Suprapubic skin (tissue), 4 donors: ENCODE measurements at regions not wholly inside any gene's neighbourhood (a gene's known extent, or its start where the extent isn't known, plus 50 kb on each side); places are given as distances from the start of the nearest gene placed in this dataset.

Experiments used
- CTCF ChIP-seq, 2 donors: fragments of 200-600 bp in 1 of 2; fragments of 450-650 bp in 1 of 2; sonication (generic) in 1 of 2; IDR thresholded peaks; one replicate each; pipeline ENCODE4 v1.5.1; 2016 to 2019; ENCODE audit warnings: antibody characterized with exemption in 2 of 2, mild to moderate bottlenecking in 1 of 2, moderate library complexity in 1 of 2
- EP300 ChIP-seq: sonication (generic); formaldehyde crosslinking; IDR thresholded peaks from one replicate; pipeline ENCODE4 v1.6.1; 2017; ENCODE audit warnings: antibody characterized with exemption
- POLR2A ChIP-seq, 2 donors: fragments of 450-650 bp; IDR thresholded peaks; one replicate each; pipeline ENCODE4 v1.6.1; 2017; ENCODE audit warnings: antibody characterized with exemption in 2 of 2, mild to moderate bottlenecking in 2 of 2, moderate library complexity in 2 of 2
- POLR2AphosphoS5 ChIP-seq, 3 donors: sonication (generic); formaldehyde crosslinking; IDR thresholded peaks; one replicate each; pipeline ENCODE4 v1.6.1; 2017; ENCODE audit warnings: antibody characterized with exemption in 3 of 3

DNA sequence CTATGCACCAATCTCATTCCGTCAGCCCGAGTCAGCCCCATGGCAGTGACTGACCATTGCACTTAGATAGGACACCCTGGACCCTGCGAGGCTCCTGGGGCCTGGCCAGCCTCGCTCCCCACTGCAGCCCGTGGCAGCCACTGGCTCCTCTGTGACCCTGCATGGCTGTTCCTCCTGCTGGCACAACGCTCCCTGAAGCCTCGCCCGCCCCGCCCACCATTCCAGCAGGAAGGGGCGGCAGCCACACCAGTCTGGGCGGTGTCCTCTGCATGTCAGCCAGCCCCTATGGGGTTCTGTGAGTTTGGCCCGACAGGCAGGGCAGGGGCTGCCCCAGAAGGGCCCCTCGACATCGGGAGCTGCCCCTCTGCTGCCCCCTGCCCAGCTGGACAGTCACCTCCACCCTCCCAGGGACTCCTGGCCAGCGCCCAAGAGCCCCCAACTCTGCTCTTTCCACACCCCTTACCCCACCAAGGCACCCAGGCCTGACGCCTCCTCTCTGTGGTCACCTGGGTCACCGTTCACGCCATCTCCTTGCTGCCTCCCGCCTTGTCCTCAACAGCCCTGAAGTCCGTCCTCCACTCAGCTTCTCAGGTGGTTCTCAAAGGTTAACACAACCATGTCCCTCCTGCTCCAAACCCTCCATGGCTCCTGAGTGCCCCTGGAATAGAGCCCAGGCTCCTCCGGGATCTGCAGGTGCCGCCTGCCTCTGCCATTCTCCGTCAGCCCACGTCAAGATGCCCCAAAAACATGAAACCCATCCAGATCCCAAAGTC, 103.5 kb downstream of the MICALL2 start:
- no peak for TF ChIP-seq POLR2A (IDR thresholded peaks at IDR 0.05)
- no peak for TF ChIP-seq CTCF (IDR thresholded peaks at IDR 0.05)
- TF ChIP-seq EP300: no peak
- TF ChIP-seq POLR2AphosphoS5 (IDR thresholded peaks at IDR 0.05): no peak
